MM.1S (cell line): ENCODE measurements at regions not wholly inside any gene's neighbourhood (a gene's known extent, or its start where the extent isn't known, plus 50 kb on each side); places are given as distances from the start of the nearest gene placed in this dataset.

Source experiments
- DNase-seq: peaks from one replicate; pipeline ENCODE4 v3.0.0-alpha.2; 2015
- H2AFZ ChIP-seq: fragments of 300-600 bp; sonication (generic); 2 replicates; pipeline ENCODE4 v1.6.0; 2016; ENCODE audit warnings: antibody characterized with exemption, low read length
- H3F3A ChIP-seq: fragments of 300-600 bp; sonication (generic); 2 replicates; pipeline ENCODE4 v1.6.1; 2016; ENCODE audit warnings: mild to moderate bottlenecking, antibody characterized with exemption, low read length, moderate library complexity, mixed read lengths; ENCODE audit not compliant: insufficient read depth
- H3K27ac ChIP-seq: fragments of 300-600 bp; sonication (generic); 2 replicates; pipeline ENCODE4 v1.5.1; 2016; ENCODE audit warnings: mild to moderate bottlenecking, low read length
- H3K27me3 ChIP-seq: fragments of 300-600 bp; sonication (generic); replicated peaks from 2 replicates; pipeline ENCODE4 v1.6.0; 2016; ENCODE audit warnings: low read length; ENCODE audit not compliant: insufficient read depth
- H3K36me3 ChIP-seq: fragments of 300-600 bp; sonication (generic); replicated peaks from 2 replicates; pipeline ENCODE4 v1.6.1; 2016; ENCODE audit warnings: mild to moderate bottlenecking, low read length, mixed read lengths; ENCODE audit not compliant: insufficient read depth
- H3K4me1 ChIP-seq: fragments of 300-600 bp; sonication (generic); 2 replicates; pipeline ENCODE4 v1.6.1; 2016; ENCODE audit warnings: low read length, mixed read lengths
- H3K4me2 ChIP-seq: fragments of 300-600 bp; sonication (generic); 2 replicates; pipeline ENCODE4 v1.6.0; 2016; ENCODE audit warnings: low read depth, low read length
- H3K4me3 ChIP-seq: fragments of 300-600 bp; sonication (generic); 2 replicates; pipeline ENCODE4 v1.5.1; 2016; ENCODE audit warnings: low read length, mixed read lengths
- H3K79me2 ChIP-seq: fragments of 300-600 bp; sonication (generic); 2 replicates; pipeline ENCODE4 v1.6.1; 2016; ENCODE audit warnings: mixed run types, low read length, mixed read lengths
- H3K9ac ChIP-seq: fragments of 300-600 bp; sonication (generic); 2 replicates; pipeline ENCODE4 v1.6.1; 2016; ENCODE audit warnings: low read length, mixed read lengths
- H3K9me2 ChIP-seq: fragments of 300-600 bp; sonication (generic); replicated peaks from 2 replicates; pipeline ENCODE4 v1.6.1; 2016; ENCODE audit warnings: mild to moderate bottlenecking, low read length, mixed read lengths; ENCODE audit not compliant: insufficient read depth
- H3K9me3 ChIP-seq: fragments of 300-600 bp; sonication (generic); replicated peaks from 2 replicates; pipeline ENCODE4 v1.6.1; 2016; ENCODE audit warnings: mild to moderate bottlenecking, low read length, mixed read lengths; ENCODE audit not compliant: insufficient read depth
- H4K20me1 ChIP-seq: fragments of 300-600 bp; sonication (generic); 2 replicates; pipeline ENCODE4 v1.6.1; 2016; ENCODE audit warnings: mild to moderate bottlenecking, low read length, moderate library complexity, mixed read lengths; ENCODE audit not compliant: insufficient read depth
- CTCF ChIP-seq: fragments of 300-600 bp; sonication (generic); IDR thresholded peaks from 2 replicates; pipeline ENCODE4 v1.5.1; 2016; ENCODE audit warnings: antibody characterized with exemption, low read length, mixed read lengths
- EZH2 ChIP-seq: fragments of 300-600 bp; sonication (generic); optimal IDR thresholded peaks from 2 replicates; pipeline ENCODE3; 2017; ENCODE audit warnings: low read depth, mild to moderate bottlenecking, antibody characterized with exemption, low read length, mixed read lengths
- EZH2phosphoT487 ChIP-seq: fragments of 300-600 bp; sonication (generic); IDR thresholded peaks from 2 replicates; pipeline ENCODE4 v1.6.1; 2018; ENCODE audit warnings: antibody characterized with exemption, low read length

- no peaks in the 10 kb centered on the region for H3K36me3 ChIP-seq
- no peak for DNase-seq
- 0 out of 2 replicates have a peak overlapping the region, but pooled peaks have one; percentile 42 for H3K4me2 ChIP-seq
- H3K27ac ChIP-seq, result peak overlapping the region; percentile 88; the same call in 1 of the 2 replicates
- H3K79me2 ChIP-seq, result no peaks in the 10 kb centered on the region
- TF ChIP-seq CTCF (no peak), EZH2 (no peak), EZH2phosphoT487 (no peak)
- no peaks in the 10 kb centered on the region for H3K27me3 ChIP-seq
- peaks cover 12% of the 10 kb centered on the region for H3F3A ChIP-seq
- no peak overlapping the region for H3K9ac ChIP-seq
- no peaks in the 10 kb centered on the region for H4K20me1 ChIP-seq
- H3K9me2 ChIP-seq, result no peaks in the 10 kb centered on the region
- no peak overlapping the region for H2AFZ ChIP-seq
- H3K4me1 ChIP-seq, result peaks cover 16% of the 10 kb centered on the region
- no peak overlapping the region for H3K4me3 ChIP-seq
- no peaks in the 10 kb centered on the region for H3K9me3 ChIP-seq
Measured at GRCh38 chr10:18760836-18761235, 101.6 kb downstream of the ARL5B start.

GRCh38 chr10:18767981-18768380, 108.8 kb downstream of the ARL5B start:
- DNase-seq, result no peak
- H3K27ac ChIP-seq, result no peak overlapping the region

DNA sequence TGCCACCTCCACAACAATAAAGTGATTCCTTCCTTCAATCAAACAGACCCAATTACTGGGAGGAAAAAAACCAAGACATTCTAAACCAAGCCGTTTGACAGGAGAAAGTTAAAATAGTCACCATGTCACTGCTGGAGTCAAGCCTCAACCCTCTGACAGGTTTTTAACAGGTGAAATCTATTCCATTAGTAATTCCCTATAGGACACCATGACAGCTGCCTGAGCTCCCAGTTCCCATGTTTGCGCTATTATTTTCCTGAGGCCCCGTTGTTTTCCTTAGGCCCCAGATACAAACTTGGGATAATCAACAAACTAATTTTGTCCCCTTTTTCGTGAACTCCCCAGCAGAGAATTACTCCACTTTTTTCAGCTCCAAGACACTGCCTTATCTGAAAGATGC, 113.9 kb downstream of the ARL5B start:
- no peak overlapping the region for H2AFZ ChIP-seq
- no peaks in the 10 kb centered on the region for H3K9me2 ChIP-seq

More at GRCh38 chr10:18767981-18768380, 108.8 kb downstream of the ARL5B start:
- no peak overlapping the region for H3K4me3 ChIP-seq
- no peaks in the 10 kb centered on the region for H3K27me3 ChIP-seq
- H2AFZ ChIP-seq, result no peak overlapping the region
- H3F3A ChIP-seq, result no peaks in the 10 kb centered on the region
- TF ChIP-seq EZH2 (no peak), CTCF (no peak), EZH2phosphoT487 (no peak)
- H3K9ac ChIP-seq, result no peak overlapping the region
- H3K4me1 ChIP-seq, result no peaks in the 10 kb centered on the region
- no peaks in the 10 kb centered on the region for H3K79me2 ChIP-seq
- H3K36me3 ChIP-seq, result no peaks in the 10 kb centered on the region
- H3K9me2 ChIP-seq, result no peaks in the 10 kb centered on the region
- H3K4me2 ChIP-seq, result no peak overlapping the region
- H4K20me1 ChIP-seq, result no peaks in the 10 kb centered on the region
- H3K9me3 ChIP-seq, result no peaks in the 10 kb centered on the region

More for the DNA sequence above, 113.9 kb downstream of the ARL5B start:
- no peak overlapping the region for H3K9ac ChIP-seq
- no peaks in the 10 kb centered on the region for H3K4me1 ChIP-seq
- H3K79me2 ChIP-seq, result no peaks in the 10 kb centered on the region
- no peak for DNase-seq
- H3K27me3 ChIP-seq, result no peaks in the 10 kb centered on the region
- H3K27ac ChIP-seq, result no peak overlapping the region
- H3K9me3 ChIP-seq, result no peaks in the 10 kb centered on the region
- no peaks in the 10 kb centered on the region for H3F3A ChIP-seq
- H3K4me3 ChIP-seq, result no peak overlapping the region
- TF ChIP-seq EZH2 (no peak), CTCF (no peak), EZH2phosphoT487 (no peak)
- H3K36me3 ChIP-seq, result no peaks in the 10 kb centered on the region
- H4K20me1 ChIP-seq, result no peaks in the 10 kb centered on the region
- H3K4me2 ChIP-seq, result no peak overlapping the region
